A204.1 (cell line): ENCODE measurements at regions not wholly inside any gene's neighbourhood (a gene's known extent, or its start where the extent isn't known, plus 50 kb on each side); places are given as distances from the start of the nearest gene placed in this dataset.

Source experiments
- FAIRE-seq: peaks from 2 replicates; lab custom pipeline; 2012; peaks lifted over from hg19 to GRCh38; lab: Jason Lieb, UNC

DNA sequence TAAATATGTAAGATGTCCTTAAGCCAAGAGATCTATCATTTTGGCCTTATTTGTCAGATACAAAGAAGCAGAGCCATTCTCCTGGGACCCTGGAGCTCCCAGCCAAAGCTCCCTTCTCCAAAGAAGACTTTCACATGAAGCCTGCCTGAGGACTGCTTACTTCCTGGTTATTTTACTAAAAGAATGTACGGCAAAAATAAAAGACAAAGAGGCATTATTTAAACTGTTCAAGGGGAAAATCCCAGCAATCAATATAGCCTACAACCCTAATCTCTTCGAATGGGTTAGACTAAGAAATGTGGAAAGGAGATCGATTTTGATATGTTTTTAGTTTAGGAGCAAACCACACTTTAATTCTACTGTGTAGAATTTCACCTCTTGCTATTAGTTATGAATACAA is 237.9 kb upstream of the CTBP2 start:
- no peak for FAIRE-seq

DNA sequence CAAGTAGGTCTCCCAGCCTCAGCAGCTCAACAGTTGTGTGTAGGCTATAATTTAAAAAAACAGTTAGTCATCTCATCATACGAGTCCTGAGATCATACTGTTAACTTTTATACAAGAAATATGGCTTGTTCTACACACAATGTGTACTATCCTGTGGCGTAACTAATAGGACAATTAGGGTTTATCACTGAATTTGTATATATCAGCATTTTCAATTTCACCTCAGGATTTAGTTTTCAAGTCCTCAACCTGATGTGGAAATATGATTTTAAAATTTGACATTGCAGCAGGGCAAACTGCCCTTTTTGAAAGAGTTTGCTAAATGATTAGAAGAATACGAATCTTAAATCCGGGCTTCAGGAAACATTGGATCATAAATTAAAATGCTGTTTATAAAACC is 237.2 kb upstream of the CTBP2 start:
- FAIRE-seq: no peak

DNA sequence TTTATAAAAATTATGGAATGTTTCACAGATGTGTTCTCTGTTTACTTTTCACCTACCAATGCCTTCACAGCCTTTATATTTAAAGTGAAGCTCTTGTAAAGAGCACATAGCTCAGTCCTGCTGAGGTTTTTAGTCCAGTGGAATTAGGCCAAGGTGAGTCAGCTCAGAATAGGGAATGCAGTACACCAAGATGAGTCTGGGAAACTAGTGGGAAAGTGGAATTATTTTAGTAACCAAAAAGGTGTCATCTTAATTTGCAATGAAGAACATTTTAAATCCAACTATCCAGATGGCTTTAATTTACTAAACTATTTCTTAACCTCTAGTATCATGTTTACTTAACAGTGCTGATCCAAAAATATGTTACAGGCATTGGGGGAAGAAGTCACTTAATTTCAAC is 236.3 kb upstream of the CTBP2 start:
- no peak for FAIRE-seq

DNA sequence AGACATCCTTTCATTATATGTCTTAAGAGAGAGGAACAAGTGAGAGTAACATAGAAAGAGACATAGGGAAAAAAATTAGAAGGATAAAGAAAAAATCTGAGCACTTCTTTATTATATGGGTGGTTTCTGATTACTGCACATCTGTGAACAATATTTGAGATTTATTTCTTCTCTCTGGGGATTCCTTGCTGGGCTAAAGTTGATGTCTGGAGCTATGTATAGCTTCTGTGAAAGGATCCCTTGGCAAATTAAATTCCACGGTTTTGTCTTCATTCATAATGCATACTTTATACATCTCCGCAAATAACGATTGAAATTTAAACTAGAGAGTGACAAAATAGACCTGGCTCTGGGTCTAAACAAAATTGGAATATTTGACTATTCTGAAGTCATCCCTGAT is 232.2 kb upstream of the CTBP2 start:
- FAIRE-seq: no peak

DNA sequence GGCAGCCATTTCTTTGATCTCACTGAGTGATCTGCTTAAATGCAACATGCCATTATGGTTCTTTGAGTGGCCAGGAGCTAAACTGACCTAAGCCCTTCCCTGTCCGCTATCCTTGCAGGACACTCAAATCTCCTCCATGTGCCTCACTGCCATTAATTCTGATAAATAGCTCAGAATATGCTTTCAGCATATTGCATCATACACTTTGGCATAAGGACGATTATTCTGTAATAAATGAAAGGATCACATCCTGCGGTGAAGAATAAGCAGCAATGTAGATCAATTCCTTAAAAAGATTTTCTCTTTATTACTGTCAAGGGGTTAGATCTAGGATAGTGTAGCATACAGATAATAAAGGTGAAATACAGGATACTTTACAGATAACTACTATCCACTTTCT is 231.8 kb upstream of the CTBP2 start:
- no peak for FAIRE-seq

DNA sequence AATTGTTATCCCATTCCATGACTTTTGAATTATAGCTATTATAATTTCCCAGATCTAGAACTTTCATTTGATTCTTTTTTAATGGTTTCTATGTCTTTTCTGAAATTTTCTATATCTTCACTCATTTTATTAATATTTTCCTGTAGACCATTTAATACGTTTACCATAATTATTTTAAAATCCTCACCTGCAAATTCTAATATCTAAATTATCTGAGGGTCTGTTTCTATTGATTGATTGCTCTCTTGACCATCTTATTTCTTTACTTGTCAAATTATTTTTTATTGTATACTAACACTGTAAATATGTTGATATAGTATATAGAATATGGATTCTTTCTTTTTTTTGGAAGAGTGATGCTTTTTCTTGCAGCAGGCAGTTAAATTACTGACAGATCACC is 229.3 kb upstream of the CTBP2 start:
- peak; percentile 19 for FAIRE-seq

DNA sequence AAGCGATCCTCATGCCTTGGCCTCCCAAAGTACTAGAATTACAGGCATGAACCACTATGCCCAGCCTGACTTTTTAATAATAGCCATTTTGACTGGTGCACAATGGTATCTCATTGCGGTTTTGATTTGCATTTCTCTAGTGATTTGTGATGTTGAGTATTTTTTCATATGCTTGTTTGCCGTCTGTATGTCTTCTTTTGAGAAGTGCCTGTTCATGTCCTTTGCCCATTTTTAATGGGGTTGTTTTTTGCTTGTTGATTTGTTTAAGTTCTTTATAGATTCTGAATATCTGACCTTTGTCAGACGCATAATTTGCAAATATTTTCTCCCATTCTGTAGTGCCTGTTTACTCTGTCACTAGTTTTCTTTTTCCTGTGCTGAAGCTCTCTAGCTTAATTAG is 219.2 kb upstream of the CTBP2 start:
- FAIRE-seq: no peak

DNA sequence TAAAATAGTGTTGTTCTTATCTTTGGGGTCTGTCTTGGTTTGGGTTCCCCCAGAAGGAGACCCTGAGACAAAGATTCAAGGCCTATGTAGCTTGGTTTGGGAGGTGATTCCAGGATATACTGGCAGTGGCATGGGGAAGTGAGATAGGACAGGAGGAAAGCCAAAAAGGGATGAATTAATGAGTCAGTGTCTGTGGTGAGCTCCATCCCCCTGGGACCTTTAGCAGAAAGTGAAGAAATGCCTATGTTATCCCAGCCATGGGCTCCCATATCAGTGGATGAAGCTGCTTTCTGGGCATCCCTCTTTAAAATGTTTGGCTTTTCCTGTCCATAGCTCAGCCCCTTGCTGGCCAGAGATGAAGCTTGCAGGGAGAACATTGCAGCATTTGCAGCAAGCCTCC is 217.0 kb upstream of the CTBP2 start:
- FAIRE-seq: no peak

DNA sequence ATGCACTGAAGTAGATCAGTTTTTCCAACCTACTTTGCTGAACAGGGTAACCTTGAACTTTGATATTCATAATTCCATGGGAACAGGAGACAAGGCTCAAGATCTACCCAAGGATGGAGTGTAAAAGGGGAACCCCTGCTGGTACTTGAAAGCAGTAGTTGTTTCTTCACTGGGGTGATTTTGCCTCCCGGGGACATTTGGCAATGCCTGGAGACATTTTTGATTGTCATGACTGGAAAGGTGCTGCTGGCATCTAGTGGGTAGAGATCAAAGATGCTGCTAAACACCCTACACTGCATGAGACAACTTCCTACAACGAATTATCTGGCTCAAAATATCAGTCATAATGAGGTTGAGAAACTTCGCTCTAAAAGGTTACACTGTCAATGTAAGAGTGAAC is 214.8 kb upstream of the CTBP2 start:
- FAIRE-seq: no peak

DNA sequence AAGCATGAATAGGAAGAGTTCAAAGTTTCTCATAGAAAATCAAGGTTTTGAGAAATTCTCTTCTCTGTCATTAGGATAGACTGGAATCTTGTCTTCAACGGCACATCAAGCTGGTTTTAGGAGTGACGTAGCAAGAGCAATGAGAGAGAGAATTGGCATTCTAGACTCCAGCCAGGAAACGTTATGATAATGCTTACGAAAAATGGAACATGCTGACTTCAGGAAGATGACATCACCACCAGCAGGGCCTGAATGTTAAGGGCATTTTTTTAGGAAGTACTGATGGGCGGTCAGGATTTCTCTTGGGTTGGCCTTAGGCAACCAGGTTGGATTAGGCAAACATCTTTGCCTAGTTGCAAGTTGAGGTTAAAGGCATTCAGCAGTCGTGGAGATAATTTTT is 213.2 kb upstream of the CTBP2 start:
- no peak for FAIRE-seq

DNA sequence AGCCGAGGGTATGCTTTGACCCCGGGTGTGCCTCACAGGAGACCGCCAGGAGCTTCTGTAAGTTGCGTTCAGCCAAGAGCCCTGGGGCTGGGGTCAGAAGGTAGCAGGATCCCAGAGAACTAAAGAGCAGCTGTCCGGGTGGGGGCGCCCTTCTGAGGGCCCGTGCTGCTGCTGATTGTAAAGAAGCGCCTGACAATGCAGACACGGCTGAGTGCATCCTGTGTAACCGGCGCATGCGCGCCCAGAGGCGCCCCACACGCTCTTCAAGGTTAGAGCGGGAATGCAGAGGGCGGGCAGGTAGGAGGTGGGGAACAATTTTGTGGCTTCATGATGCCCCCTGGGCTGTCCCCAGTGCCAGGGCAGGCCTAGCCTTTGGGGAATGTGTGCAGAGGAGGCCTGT is 210.2 kb upstream of the CTBP2 start:
- FAIRE-seq: no peak

DNA sequence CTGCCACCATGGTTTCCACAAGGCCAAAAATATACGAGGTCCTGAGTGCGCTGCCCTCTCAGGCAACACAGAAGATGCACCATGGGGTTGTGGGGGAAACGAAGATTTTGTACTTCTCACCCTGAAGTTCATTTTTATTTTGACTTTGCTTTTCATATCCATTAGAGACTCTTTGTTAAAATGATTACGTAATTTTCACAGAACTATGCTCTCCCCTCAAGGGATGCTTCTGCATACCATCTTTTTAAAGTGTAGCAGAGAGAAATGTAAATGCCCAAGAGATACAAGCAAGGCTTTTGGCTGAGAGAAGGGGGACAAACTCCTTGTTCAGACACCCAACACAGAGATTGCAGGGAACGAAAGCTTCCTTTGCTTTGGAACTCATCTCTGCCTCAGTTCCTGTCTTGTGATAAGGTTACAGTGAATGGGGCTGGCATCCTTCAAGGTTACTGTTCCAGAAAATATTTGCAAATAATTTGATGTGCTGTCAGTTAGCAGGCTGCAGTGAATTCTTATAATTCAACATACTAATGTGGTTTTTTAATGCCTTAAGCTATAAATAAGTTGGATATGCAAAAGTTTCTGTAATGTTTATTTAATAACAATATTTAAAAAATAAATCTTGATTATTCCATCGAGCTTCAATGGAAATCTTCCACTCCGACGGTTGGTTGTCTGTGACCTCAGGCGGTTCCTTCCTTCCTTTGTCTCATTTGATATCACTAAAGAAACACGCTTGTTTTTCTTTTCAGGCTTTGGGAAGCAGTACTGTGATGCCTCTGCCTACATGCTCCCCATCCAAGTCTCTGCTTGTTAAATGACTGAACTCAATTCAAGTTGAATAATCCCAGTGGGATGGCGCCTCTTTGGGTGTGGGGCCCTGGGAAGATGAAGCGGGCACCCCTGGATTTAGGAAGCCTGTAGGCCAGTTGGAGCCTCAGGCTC is 209.3 kb upstream of the CTBP2 start:
- FAIRE-seq: no peak

DNA sequence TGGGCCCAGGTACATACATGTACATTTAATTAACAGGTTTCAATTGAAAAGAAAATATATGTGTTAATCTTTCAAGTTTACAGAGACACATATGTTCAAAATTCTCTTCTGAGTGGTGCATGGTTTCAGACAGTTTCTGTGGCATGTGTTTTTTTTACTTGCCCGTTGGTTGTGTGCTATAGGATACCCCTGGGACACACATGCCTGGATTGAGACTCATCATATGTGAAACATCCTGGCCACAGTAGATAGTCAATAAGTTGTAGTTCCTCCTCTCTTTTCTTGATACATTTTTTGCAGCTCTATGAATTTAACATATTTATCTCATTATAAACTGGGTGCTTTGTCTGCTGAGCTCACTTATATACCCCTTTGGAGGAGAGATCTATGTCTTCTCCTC is 207.8 kb upstream of the CTBP2 start:
- FAIRE-seq: no peak

DNA sequence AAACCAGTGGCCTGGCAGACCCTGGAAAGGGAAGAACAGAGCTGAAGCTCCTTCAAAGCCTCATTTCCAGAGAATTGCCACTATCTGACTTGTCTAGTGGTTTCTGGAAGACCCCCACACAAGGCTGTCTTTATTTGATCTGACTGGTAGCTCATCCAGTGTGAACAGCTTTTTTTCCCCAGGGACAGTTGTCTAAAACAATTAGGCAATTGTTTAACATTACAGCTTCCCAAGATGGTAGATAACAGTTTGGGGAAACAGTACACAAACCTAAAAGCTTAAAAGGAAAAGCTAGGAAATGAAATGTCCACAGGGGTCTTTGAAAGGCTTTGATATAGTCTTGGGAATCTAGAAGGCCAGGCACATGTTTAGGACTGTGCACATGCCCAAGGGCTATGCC is 203.4 kb upstream of the CTBP2 start:
- no peak for FAIRE-seq

DNA sequence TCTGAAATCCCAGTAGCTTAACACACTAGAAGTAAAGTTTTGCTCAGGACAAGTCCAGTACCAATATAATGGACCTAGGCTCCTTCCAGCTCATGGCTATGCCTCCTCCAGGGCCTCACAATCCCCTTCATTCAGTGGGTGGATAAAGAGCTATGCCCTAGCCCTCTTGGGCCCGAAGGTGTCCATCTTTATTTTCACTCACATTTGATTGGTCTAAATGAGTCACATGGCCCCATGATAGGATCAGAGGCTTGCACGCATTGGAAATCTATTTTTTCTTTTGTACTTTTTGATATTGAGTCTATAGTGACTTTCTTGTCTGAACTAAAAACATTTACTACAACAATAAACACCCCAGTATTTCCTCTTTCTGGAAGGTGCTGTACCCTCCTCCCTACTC is 202.6 kb upstream of the CTBP2 start:
- no peak for FAIRE-seq

DNA sequence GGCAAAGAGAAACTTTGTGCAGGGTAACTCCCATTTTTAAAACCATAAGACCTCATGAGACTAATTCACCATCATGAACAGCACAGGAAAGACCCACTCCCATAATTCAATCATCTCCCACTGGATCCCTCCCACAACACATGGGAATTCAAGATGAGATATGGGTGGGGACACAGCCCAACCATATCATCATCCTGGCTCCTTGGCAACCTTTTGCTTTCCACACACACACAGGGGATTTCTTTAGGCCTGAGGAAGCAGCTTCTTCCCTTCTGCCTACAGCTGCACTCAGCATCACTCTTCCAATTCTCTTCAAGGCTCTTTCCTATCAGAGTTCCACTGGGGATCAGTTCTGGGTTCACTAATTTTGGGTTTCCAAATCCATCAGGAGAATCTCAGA is 199.0 kb upstream of the CTBP2 start:
- FAIRE-seq: no peak

DNA sequence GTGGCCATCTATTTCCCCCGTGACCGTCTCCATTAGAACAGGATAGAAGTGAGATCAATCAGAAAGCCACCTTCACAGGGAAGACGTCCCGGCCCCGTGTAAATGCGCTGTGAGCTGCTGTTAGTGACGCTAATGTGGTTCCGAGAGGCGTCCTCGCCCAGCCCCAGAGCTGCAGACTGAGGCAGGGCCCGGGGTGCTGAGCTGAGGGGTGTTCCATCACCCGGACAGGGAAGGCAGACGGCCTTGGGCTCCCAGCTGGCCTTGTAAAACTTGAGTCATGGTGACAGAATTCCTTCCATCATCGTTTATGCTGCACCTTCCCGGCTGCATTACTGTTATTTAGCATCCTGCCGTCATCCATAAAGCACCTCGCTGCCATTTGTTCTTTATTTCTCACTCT is 195.3 kb upstream of the CTBP2 start:
- no peak for FAIRE-seq

DNA sequence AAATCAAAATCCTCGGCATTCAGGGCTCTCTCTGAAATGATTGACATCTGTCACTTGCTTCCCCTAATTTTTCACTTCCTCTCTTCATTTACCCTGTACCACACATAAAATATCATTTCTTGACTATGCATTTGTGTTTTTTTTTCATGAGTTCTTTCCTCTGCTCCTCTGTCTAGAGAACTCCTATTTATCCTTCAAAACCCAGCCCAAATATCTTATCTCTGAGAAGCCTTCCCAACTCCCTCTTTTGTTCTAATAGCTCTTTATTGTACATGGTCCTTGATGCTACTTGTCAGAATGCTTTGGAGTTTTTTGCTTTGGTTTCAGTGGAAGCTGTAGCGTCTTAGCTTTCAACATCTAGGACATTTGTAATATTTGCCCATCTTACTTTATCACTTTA is 190.2 kb upstream of the CTBP2 start:
- no peak for FAIRE-seq

DNA sequence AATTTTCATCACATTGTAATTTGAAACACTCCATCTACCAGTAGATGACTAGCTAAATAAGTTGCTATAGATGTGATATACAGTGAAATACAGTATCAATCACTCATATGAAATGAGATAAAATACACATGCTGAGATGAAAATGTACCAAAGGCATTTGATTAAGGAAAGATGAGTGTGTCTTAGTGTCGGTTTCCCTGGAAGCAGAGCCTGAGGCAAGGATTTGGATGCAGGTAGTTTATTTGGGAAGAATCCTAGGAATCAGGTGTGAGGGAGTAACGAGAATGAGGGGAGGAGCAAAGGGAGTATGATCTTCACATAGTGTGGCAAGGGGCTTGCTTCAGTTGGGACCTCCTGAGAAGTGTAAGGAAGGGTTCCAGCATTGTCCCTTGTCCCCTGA is 188.2 kb upstream of the CTBP2 start:
- FAIRE-seq: no peak

DNA sequence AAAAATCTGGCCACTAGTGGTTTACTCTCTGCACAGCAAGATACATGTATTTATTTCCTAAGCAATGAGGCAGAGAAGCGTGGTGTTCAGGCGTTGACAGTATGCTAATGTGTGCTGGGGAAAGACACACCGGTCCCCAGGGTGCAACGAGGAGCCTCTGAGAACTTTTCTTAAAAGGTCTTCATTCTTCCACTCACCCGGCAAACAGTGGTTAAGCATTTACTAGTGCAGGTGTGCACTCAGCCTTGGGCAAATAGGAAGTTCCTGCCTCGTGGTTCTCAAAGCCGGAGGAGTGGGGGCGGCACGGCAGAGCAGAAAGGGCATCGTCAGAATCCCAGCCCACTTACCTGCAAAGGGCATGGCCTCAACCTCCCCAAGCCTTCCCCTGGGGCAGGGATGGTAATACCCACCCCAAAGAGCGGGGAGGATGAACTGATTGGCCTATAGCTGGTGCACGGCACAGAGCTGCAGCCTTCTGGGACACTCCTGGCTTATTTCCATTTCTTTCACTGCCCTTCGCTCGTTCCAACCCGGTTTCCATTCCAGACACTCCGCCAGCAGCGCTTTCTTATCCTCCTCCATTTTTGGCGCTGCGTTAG is 184.3 kb upstream of the CTBP2 start:
- no peak for FAIRE-seq

DNA sequence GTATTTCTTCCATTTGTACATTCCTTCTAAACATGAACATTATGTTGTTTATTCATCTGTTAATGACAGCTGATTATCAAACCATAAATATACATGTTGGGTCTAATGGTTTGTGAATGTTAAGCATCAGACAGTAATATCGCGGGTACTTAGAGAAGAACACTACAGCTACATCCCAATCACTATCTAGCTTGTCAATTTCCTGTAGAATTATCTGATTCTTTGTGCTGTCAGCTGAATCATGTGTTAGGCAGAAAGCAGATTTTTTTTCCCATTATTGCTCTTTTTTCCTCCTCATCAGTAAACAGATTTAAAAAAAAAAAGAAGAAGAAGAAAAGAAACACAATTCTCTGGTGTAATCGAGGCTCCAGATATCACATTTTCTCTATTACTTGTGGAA is 183.6 kb upstream of the CTBP2 start:
- no peak for FAIRE-seq

DNA sequence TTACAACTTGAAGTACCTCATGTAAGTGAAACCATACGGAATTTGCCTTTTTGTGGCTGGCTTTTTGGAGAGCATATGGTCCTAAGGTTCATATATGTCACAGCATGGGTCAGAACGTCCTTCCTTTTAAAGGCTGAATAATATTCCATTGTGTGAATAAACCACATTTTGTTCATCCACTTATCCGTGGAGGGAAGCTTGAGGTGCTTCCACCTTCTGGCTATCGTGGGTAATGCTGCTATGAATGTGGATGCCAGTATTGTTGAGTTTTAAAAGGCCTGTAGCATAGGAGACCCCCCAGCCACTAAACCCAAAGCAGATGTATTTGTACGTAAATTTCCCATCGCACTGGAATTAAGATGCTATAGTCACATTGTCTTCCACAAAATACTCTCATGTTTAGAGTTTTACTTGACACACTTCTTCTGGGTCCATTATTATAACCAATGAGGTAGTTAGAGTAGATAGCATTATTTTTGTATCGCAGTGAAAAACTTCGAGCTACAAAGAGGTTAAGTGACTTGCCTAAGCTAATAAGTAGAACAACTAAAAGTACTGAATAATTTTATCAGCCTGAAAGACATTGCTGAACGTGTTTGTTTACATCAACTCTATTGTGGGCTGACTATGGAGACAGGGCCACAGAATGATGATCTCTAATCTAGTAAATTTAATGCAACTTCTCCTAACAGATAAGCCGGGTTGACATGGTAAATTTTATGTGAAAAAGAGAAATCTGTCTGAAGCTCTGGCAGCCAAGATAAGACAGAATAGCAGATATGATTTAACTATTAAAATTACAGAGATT is 183.0 kb upstream of the CTBP2 start:
- FAIRE-seq: no peak

DNA sequence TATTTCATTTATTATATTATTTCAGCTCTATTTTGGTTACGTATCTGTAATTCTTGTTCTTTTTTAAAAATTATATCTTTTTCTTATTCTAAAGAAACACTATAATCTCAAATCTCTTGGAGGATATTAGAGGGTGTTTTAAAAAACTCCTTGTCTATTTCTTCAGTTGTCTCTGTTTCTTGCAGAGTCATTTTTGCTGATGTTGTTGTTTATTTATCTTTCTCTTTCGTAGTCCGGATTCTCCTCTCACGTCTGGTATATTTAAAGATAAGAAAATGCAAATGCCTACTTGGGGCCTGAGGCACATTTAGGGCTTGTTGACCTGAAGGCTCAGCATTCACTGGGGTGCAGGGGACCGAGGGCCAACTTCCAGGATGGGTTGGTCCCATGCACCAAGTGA is 181.2 kb upstream of the CTBP2 start:
- FAIRE-seq: no peak
